ENCODE measurements at regions not wholly inside any gene's neighbourhood (a gene's known extent, or its start where the extent isn't known, plus 50 kb on each side); places are given as distances from the start of the nearest gene placed in this dataset.

- no peak for TF ChIP-seq MAX (IDR thresholded peaks at IDR 0.05)
- no peak for TF ChIP-seq TAF1 (IDR thresholded peaks at IDR 0.05; ENCODE audit: low read depth)
- TF ChIP-seq CREB1 (IDR thresholded peaks at IDR 0.05; ENCODE audit: low read depth), result no peak
- no peak for TF ChIP-seq FOXM1 (IDR thresholded peaks at IDR 0.05; ENCODE audit: borderline replicate concordance, low read depth)
- TF ChIP-seq EP300 (IDR thresholded peaks at IDR 0.05; ENCODE audit: borderline replicate concordance), result no peak
- TF ChIP-seq TEAD4 (IDR thresholded peaks at IDR 0.05), result no peak
- TF ChIP-seq ZBTB7A (IDR thresholded peaks at IDR 0.05; ENCODE audit: low read depth), result no peak
- TF ChIP-seq REST (IDR thresholded peaks at IDR 0.05; ENCODE audit: low read depth), result no peak
Observed at GRCh38 chr1:234842726-234843641, 233.0 kb upstream of the IRF2BP2 start.
